Thyroid gland (tissue), 4 donors: ENCODE measurements at regions not wholly inside any gene's neighbourhood (a gene's known extent, or its start where the extent isn't known, plus 50 kb on each side); places are given as distances from the start of the nearest gene placed in this dataset.

ENCODE experiments used
- POLR2A ChIP-seq, 2 donors: fragments of 450-650 bp; IDR thresholded peaks; one replicate each; pipeline ENCODE4 v1.6.1; 2017; ENCODE audit warnings: antibody characterized with exemption in 2 of 2, mild to moderate bottlenecking in 2 of 2, moderate library complexity in 1 of 2
- TF ChIP-seq, protein P1 (sequence below), 6 experiments: fragments of 200-600 bp in 3 of 6; fragments of 450-650 bp in 3 of 6; sonication (generic) in 3 of 6; IDR thresholded peaks; one replicate each; pipeline ENCODE4 v1.5.1; 2016 to 2019; ENCODE audit warnings: antibody characterized with exemption in 6 of 6, mild to moderate bottlenecking in 2 of 6, inconsistent platforms in 1 of 6, moderate library complexity in 1 of 6

DNA sequence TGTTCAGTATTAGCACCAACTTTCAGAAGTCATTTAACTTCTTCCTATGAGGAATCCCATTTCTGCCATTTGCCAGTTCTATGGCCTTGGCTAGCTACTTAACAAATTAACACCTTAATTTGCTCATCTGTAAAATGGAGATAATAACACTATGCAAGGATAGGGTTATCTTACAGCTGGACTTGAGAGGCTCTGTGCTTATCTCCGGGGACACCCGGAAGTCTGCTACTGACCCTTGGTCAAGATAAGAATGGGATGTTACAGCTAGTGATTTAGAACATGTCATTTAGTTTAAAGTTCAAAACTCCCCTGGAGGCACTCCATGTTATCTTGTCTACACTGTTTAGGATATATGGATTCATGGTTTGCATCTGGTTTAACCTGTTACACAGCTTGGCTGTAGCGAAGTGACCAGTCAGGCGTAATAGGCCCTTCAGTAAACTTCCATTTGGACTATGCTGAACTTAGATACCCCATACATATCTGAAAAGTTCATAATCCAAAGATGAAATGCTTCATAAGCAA lies 156.0 kb upstream of the CD96 start:
- TF ChIP-seq, protein P1, sequence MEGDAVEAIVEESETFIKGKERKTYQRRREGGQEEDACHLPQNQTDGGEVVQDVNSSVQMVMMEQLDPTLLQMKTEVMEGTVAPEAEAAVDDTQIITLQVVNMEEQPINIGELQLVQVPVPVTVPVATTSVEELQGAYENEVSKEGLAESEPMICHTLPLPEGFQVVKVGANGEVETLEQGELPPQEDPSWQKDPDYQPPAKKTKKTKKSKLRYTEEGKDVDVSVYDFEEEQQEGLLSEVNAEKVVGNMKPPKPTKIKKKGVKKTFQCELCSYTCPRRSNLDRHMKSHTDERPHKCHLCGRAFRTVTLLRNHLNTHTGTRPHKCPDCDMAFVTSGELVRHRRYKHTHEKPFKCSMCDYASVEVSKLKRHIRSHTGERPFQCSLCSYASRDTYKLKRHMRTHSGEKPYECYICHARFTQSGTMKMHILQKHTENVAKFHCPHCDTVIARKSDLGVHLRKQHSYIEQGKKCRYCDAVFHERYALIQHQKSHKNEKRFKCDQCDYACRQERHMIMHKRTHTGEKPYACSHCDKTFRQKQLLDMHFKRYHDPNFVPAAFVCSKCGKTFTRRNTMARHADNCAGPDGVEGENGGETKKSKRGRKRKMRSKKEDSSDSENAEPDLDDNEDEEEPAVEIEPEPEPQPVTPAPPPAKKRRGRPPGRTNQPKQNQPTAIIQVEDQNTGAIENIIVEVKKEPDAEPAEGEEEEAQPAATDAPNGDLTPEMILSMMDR (IDR thresholded peaks at IDR 0.05), result no peak
- no peak for TF ChIP-seq POLR2A (IDR thresholded peaks at IDR 0.05)
